Stimulated activated memory B cell treated with anti-CD40 and anti-IgM and Interleukin-4, amounts not matched to agents 10 μg/mL and 1 μg/mL and 100 μg/mL, for 72 hours (primary cell): ENCODE measurements at regions not wholly inside any gene's neighbourhood (a gene's known extent, or its start where the extent isn't known, plus 50 kb on each side); places are given as distances from the start of the nearest gene placed in this dataset.

ENCODE experiments used
- ATAC-seq: fragments of 150-1000 bp; cut with Tn5 transposase; 2 replicates; pipeline ENCODE4 v1.10.0; 2021
- H3K27ac Mint-ChIP-seq: one replicate; pipeline ENCODE4 v1.8.0; 2022; ENCODE audit warnings: mild to moderate bottlenecking, mixed read lengths
- H3K27me3 Mint-ChIP-seq: one replicate; pipeline ENCODE4 v1.8.0; 2022; ENCODE audit warnings: mixed read lengths
- H3K36me3 Mint-ChIP-seq: one replicate; pipeline ENCODE4 v1.8.0; 2022; ENCODE audit warnings: mixed read lengths
- H3K4me1 Mint-ChIP-seq: one replicate; pipeline ENCODE4 v1.8.0; 2022; ENCODE audit warnings: mixed read lengths
- H3K4me3 Mint-ChIP-seq: one replicate; pipeline ENCODE4 v1.8.0; 2022; ENCODE audit warnings: mild to moderate bottlenecking, moderate library complexity, mixed read lengths
- H3K9me3 Mint-ChIP-seq: one replicate; pipeline ENCODE4 v1.8.0; 2022; ENCODE audit warnings: mixed read lengths

GRCh38 chr3:164278550-164278949, 799.7 kb downstream of the SI start:
- H3K9me3 Mint-ChIP-seq: peaks cover 22% of the 10 kb centered on the region

GRCh38 chr3:164267053-164267452, 811.2 kb downstream of the SI start:
- no peak for ATAC-seq
- Mint-ChIP-seq H3K27ac (no peak overlapping the region), H3K4me3 (no peak overlapping the region), H3K4me1 (no peaks in the 10 kb centered on the region), H3K9me3 (peaks cover 3% of the 10 kb centered on the region), H3K36me3 (no peaks in the 10 kb centered on the region), H3K27me3 (no peaks in the 10 kb centered on the region)

More at GRCh38 chr3:164278550-164278949, 799.7 kb downstream of the SI start:
- Mint-ChIP-seq H3K27me3 (no peaks in the 10 kb centered on the region), H3K36me3 (no peaks in the 10 kb centered on the region), H3K4me3 (no peak overlapping the region), H3K27ac (no peak overlapping the region), H3K4me1 (no peaks in the 10 kb centered on the region)
- ATAC-seq: no peak

DNA sequence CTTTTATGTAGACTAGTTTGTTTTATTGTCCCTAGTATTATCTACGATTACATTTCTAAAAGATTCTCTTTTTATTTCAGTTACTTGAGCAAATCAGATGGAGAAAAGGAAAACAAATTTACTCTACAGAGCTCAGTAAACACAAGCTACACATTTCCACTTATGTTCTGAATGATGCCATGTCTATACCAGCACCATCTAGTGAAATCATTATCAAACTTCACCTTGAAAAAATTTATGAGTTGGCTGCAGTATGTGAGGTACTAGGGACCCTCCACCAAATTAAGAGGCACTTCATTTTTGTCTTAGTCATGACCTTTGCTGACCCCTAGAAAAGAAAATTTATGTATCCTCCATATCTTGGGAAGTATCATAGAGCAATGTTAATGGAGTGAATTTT, 827.4 kb downstream of the SI start:
- ATAC-seq: no peak
- H3K4me3 Mint-ChIP-seq: no peak overlapping the region
- H3K27me3 Mint-ChIP-seq: no peaks in the 10 kb centered on the region
- no peak overlapping the region for H3K27ac Mint-ChIP-seq
- H3K36me3 Mint-ChIP-seq: no peaks in the 10 kb centered on the region
- H3K4me1 Mint-ChIP-seq: no peaks in the 10 kb centered on the region
- no peaks in the 10 kb centered on the region for H3K9me3 Mint-ChIP-seq

DNA sequence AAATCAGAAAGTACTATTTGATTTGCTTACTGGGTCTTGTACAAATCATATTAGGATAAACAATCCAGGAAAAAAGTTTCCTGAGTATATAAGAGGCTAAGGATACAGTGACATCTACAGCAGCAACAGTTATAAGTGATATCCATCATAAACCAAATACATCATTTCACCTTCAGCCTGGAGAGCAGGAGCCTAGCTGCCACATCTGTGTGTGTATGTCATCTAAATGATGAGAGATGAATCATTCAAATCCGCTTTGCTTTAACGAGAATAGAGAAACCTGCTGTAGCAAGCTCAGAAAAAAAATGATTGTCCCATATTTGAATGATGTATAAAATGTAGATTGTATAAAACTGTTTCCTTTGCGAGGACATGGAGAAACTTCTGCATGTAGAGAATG, 841.4 kb downstream of the SI start:
- no peak overlapping the region for H3K4me3 Mint-ChIP-seq
- no peaks in the 10 kb centered on the region for H3K27me3 Mint-ChIP-seq
- no peaks in the 10 kb centered on the region for H3K4me1 Mint-ChIP-seq
- H3K27ac Mint-ChIP-seq: no peak overlapping the region
- no peak for ATAC-seq
- peaks cover 4% of the 10 kb centered on the region for H3K9me3 Mint-ChIP-seq
- H3K36me3 Mint-ChIP-seq: no peaks in the 10 kb centered on the region

DNA sequence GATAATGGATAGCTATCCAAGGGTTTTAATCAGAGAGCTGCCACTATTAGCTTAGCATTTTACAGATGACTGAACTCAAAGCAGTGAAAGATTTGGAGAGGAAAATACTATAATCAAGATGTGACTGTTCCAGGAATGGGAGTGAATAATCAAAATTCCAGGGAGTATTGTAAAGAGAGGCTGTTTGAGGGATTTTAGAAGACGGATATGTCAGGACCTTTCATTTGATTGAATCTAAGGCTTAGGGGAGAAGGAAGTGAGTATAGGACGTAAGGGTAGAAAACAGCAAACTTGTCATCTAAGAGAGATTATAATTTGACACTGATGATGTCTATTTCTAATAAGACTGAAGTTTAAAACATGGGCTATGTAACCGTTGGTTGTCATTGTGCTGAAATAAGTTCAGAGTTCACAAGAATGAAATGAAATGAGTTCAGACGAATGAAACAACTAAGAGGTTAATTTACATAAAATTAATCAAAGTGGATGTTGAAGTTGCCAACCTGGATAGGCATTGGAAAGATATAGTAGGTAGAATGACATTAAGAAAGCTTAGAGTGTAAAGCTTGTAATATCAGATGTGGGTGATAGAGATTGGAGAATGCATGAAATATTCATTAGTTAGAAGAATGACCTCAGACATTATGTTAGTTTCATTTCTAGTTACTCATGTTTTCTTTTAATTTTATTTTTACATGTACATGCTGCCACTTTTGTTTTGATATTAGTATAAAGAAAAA, 842.8 kb downstream of the SI start:
- no peaks in the 10 kb centered on the region for H3K36me3 Mint-ChIP-seq
- ATAC-seq: no peak
- H3K4me1 Mint-ChIP-seq: no peaks in the 10 kb centered on the region
- H3K9me3 Mint-ChIP-seq: peaks cover 4% of the 10 kb centered on the region
- no peaks in the 10 kb centered on the region for H3K27me3 Mint-ChIP-seq
- no peak overlapping the region for H3K27ac Mint-ChIP-seq
- no peak overlapping the region for H3K4me3 Mint-ChIP-seq

- Mint-ChIP-seq H3K27ac (no peak overlapping the region), H3K9me3 (peaks cover 4% of the 10 kb centered on the region), H3K4me1 (no peaks in the 10 kb centered on the region), H3K4me3 (no peak overlapping the region), H3K27me3 (no peaks in the 10 kb centered on the region), H3K36me3 (no peaks in the 10 kb centered on the region)
- no peak for ATAC-seq
Observed at GRCh38 chr3:164233951-164234350, 844.3 kb downstream of the SI start.

GRCh38 chr3:164231718-164232117, 846.6 kb downstream of the SI start:
- no peaks in the 10 kb centered on the region for H3K4me1 Mint-ChIP-seq
- no peaks in the 10 kb centered on the region for H3K27me3 Mint-ChIP-seq
- H3K4me3 Mint-ChIP-seq: no peak overlapping the region
- ATAC-seq: no peak
- H3K9me3 Mint-ChIP-seq: peaks cover 4% of the 10 kb centered on the region
- H3K36me3 Mint-ChIP-seq: no peaks in the 10 kb centered on the region
- H3K27ac Mint-ChIP-seq: no peak overlapping the region

- ATAC-seq: no peak
- Mint-ChIP-seq H3K27me3 (no peaks in the 10 kb centered on the region), H3K4me3 (no peak overlapping the region), H3K36me3 (no peaks in the 10 kb centered on the region), H3K4me1 (no peaks in the 10 kb centered on the region), H3K27ac (no peak overlapping the region), H3K9me3 (peaks cover 4% of the 10 kb centered on the region)
Observed at GRCh38 chr3:164230385-164231094, 847.8 kb downstream of the SI start.

GRCh38 chr3:164224126-164224525, 854.2 kb downstream of the SI start:
- H3K4me1 Mint-ChIP-seq: no peaks in the 10 kb centered on the region
- H3K27me3 Mint-ChIP-seq: no peaks in the 10 kb centered on the region
- H3K27ac Mint-ChIP-seq: no peak overlapping the region
- H3K36me3 Mint-ChIP-seq: no peaks in the 10 kb centered on the region
- no peak for ATAC-seq
- peaks cover 3% of the 10 kb centered on the region for H3K9me3 Mint-ChIP-seq
- no peak overlapping the region for H3K4me3 Mint-ChIP-seq

DNA sequence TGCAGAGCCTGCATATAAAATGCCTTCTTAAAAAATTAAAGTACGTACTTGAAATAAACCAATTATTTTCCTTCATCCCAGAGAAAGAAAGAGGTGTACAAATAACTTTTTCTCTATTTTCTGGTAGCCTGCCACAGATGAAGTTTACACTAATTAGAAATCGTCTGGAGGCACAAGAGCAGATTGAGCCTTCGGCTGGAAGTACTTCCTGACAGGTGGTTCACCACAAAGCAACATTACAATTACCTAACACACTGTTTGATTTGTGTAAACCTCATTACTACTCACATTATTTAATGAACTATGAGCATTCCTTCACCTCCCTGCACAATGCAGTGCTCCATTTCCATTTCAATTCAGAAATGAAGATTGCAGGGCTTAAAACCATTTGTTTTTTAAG, 856.1 kb downstream of the SI start:
- Mint-ChIP-seq H3K27me3 (no peaks in the 10 kb centered on the region), H3K27ac (no peak overlapping the region), H3K4me1 (no peaks in the 10 kb centered on the region), H3K36me3 (no peaks in the 10 kb centered on the region), H3K4me3 (no peak overlapping the region), H3K9me3 (peaks cover 7% of the 10 kb centered on the region)
- no peak for ATAC-seq

GRCh38 chr3:164221297-164221696, 857.0 kb downstream of the SI start:
- H3K9me3 Mint-ChIP-seq: peaks cover 7% of the 10 kb centered on the region
- H3K4me3 Mint-ChIP-seq: no peak overlapping the region
- no peaks in the 10 kb centered on the region for H3K4me1 Mint-ChIP-seq
- H3K27ac Mint-ChIP-seq: no peak overlapping the region
- H3K27me3 Mint-ChIP-seq: no peaks in the 10 kb centered on the region
- ATAC-seq: no peak
- no peaks in the 10 kb centered on the region for H3K36me3 Mint-ChIP-seq

GRCh38 chr3:164209363-164209762, 868.9 kb downstream of the SI start:
- no peak overlapping the region for H3K27ac Mint-ChIP-seq
- H3K36me3 Mint-ChIP-seq: no peaks in the 10 kb centered on the region
- no peaks in the 10 kb centered on the region for H3K4me1 Mint-ChIP-seq

DNA sequence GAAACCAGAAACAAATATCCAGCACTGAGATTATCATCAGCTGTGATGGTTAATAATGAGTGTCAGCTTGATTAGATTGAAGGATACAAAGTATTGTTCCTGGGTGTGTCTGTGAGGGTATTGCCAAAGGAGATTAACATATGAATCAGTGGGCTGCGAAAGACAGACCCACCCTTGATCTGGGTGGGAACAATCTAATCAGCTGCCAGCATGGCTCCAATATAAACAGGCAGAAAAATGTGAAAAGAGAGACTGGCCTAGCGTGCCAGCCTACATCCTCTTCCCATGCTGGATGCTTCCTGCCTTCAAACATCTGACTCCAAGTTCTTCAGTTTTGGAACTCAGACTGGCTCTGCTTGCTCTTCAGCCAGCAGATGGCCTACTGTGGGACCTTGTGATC, 869.5 kb downstream of the SI start:
- Mint-ChIP-seq H3K27ac (no peak overlapping the region), H3K4me3 (no peak overlapping the region), H3K4me1 (no peaks in the 10 kb centered on the region), H3K36me3 (no peaks in the 10 kb centered on the region), H3K9me3 (peaks cover 8% of the 10 kb centered on the region), H3K27me3 (no peaks in the 10 kb centered on the region)
- ATAC-seq: no peak

More at GRCh38 chr3:164209363-164209762, 868.9 kb downstream of the SI start:
- no peaks in the 10 kb centered on the region for H3K27me3 Mint-ChIP-seq
- H3K9me3 Mint-ChIP-seq: peaks cover 8% of the 10 kb centered on the region
- no peak overlapping the region for H3K4me3 Mint-ChIP-seq
- no peak for ATAC-seq

DNA sequence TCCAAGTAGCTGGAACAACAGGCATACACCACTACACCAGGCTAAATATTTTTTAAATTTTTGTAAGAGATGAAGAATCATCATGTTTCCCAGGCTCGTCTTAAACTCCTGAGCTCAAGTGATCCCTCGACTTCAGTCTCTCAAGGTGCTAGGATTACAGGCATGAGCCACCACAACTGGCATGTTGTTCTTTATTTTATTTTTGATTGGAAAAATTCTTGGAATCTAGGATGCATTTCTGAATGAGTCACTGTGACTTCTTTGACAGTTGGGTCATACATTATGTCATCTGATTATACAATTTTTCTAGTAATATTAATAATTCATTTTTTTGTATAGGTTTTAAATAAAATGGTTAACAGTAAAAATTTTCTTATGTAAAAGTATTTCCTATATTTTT, 870.2 kb downstream of the SI start:
- ATAC-seq: no peak
- peaks cover 8% of the 10 kb centered on the region for H3K9me3 Mint-ChIP-seq
- H3K36me3 Mint-ChIP-seq: no peaks in the 10 kb centered on the region
- H3K4me3 Mint-ChIP-seq: no peak overlapping the region
- no peak overlapping the region for H3K27ac Mint-ChIP-seq
- no peaks in the 10 kb centered on the region for H3K27me3 Mint-ChIP-seq
- no peaks in the 10 kb centered on the region for H3K4me1 Mint-ChIP-seq

- no peak for ATAC-seq
- peaks cover 3% of the 10 kb centered on the region for H3K9me3 Mint-ChIP-seq
- H3K36me3 Mint-ChIP-seq: no peaks in the 10 kb centered on the region
- H3K27me3 Mint-ChIP-seq: no peaks in the 10 kb centered on the region
- H3K4me3 Mint-ChIP-seq: no peak overlapping the region
- H3K4me1 Mint-ChIP-seq: no peaks in the 10 kb centered on the region
- no peak overlapping the region for H3K27ac Mint-ChIP-seq
Observed at GRCh38 chr3:164200053-164200823, 878.1 kb downstream of the SI start.
